Astrocyte of the spinal cord (primary cell): ENCODE measurements at regions not wholly inside any gene's neighbourhood (a gene's known extent, or its start where the extent isn't known, plus 50 kb on each side); places are given as distances from the start of the nearest gene placed in this dataset.

Experiments
- DNase-seq: peaks from one replicate; pipeline ENCODE4 v3.0.0; 2011; ENCODE audit warnings: low read depth, low spot score
- H3K4me3 ChIP-seq: 2 replicates; pipeline ENCODE4 v1.5.1; 2011; ENCODE audit warnings: low read depth, mild to moderate bottlenecking, low read length, moderate library complexity
- CTCF ChIP-seq: IDR thresholded peaks from 2 replicates; pipeline ENCODE4 v1.5.1; 2012; ENCODE audit warnings: low read depth, mild to moderate bottlenecking, low read length, inconsistent platforms
- in situ Hi-C: cut with HindIII; loops from 2 replicates; pipeline ENCODE4 v1.10.0; 2017; ENCODE audit warnings: low sequenced_read_pairs

- no peak for DNase-seq
- H3K4me3 ChIP-seq, result no peak overlapping the region
- TF ChIP-seq CTCF, result no peak
- in situ Hi-C loops, result no loop called here
Measured at GRCh38 chr22:49021131-49021925, 806.3 kb downstream of the BRD1 start.

GRCh38 chr22:49019737-49020713 is 807.6 kb downstream of the BRD1 start:
- TF ChIP-seq CTCF, result no peak
- in situ Hi-C loops, result no loop called here
- DNase-seq, result no peak
- no peak overlapping the region for H3K4me3 ChIP-seq

- DNase-seq, result no peak
- no peak overlapping the region for H3K4me3 ChIP-seq
- no peak for TF ChIP-seq CTCF
- in situ Hi-C loops, result no loop called here
Measured at GRCh38 chr22:49018601-49019000, 809.1 kb downstream of the BRD1 start.

- in situ Hi-C loops, result no loop called here
- no peak for TF ChIP-seq CTCF
- no peak for DNase-seq
- no peak overlapping the region for H3K4me3 ChIP-seq
Measured at GRCh38 chr22:49017482-49018329, 810.0 kb downstream of the BRD1 start.

- TF ChIP-seq CTCF, result no peak
- H3K4me3 ChIP-seq, result no peak overlapping the region
- in situ Hi-C loops, result no loop called here
- DNase-seq, result no peak
Measured at GRCh38 chr22:49016909-49017481, 810.7 kb downstream of the BRD1 start.
